ENCODE measurements at regions not wholly inside any gene's neighbourhood (a gene's known extent, or its start where the extent isn't known, plus 50 kb on each side); places are given as distances from the start of the nearest gene placed in this dataset.

DNA sequence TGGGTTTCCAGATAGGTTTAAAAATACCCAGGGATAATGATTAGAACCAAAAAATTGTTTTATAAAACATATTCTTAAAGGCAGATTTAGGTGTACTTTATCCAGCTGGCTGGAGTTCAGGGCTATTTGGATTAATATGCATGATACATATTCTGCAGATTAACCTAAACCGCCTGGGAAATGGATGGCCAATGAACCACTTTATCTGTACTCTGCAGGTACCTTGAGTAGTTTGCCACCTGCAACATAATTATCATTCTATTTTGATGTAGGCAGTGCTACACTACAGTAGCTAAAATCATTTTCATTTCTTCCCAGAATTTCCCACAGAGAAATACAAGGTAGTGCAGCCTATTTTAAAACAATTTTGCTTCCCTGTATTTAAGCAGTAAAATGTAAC, 683.2 kb upstream of the GNPDA2 start:
- H3K27ac ChIP-seq (ENCODE audit: low read length) = no peak overlapping the region
- no peaks in the 10 kb centered on the region for H3K9me3 ChIP-seq (replicated peaks; ENCODE audit: control insufficient read depth, low read depth, low read length)
- H3K27me3 ChIP-seq (ENCODE audit: control insufficient read depth, insufficient read depth, low read length) = no peaks in the 10 kb centered on the region
- no peaks in the 10 kb centered on the region for H3K36me3 ChIP-seq (ENCODE audit: control insufficient read depth, insufficient read depth, low read length)
- no peaks in the 10 kb centered on the region for H3K4me1 ChIP-seq (ENCODE audit: control insufficient read depth, insufficient read depth, low read length)
- H3K4me3 ChIP-seq (ENCODE audit: low read length) = no peak overlapping the region
- WGBS (ENCODE audit: insufficient coverage) = no CpG with 5 or more reads among the region's 1 CpG
- DNase-seq = peak; percentile 13

DNA sequence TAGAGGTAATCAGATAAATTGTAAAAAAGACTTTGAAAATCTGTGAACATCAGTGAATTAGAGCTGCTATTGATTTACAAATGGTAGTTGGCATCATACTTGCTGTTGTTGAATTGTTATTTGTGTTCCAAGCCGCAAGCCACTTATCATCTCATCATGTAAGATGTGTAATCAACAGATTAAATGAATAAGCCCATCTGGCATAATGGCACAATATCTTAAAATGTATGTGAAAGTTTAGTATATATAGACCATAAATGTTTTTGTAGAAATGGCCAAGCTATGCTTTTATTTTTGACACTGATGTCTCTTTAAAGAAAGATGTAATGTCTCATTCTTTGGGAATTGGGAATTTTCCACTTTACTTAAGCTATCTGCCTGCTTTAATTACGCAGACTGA, 682.6 kb upstream of the GNPDA2 start:
- DNase-seq = no peak
- Histone ChIP-seq H3K27me3 (ENCODE audit: control insufficient read depth, insufficient read depth, low read length) (no peaks in the 10 kb centered on the region), H3K9me3 (replicated peaks; ENCODE audit: control insufficient read depth, low read depth, low read length) (no peaks in the 10 kb centered on the region), H3K4me3 (ENCODE audit: low read length) (no peak overlapping the region), H3K36me3 (ENCODE audit: control insufficient read depth, insufficient read depth, low read length) (no peaks in the 10 kb centered on the region), H3K4me1 (ENCODE audit: control insufficient read depth, insufficient read depth, low read length) (no peaks in the 10 kb centered on the region), H3K27ac (ENCODE audit: low read length) (no peak overlapping the region)
- WGBS (ENCODE audit: insufficient coverage) = no CpG with 5 or more reads among the region's 2 CpGs

DNA sequence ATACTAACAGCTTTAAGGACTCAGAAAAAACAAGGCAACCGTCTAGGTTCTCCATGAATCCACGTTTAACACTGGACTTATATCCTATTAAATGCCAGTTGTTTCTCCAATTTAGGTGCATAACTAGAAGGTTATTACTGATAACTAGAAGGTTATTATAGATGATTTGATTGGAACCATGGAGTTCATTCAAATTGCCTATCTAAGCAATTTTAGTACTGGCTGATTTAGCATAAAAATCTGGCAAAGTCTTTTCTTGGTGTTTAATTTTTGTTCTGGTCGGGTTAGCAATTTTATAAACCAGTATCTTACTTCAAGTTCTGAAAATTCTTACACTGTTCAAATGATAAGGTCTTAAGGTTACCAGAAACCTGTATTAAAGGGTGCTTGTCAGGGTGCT, 672.8 kb upstream of the GNPDA2 start:
- no peak overlapping the region for H3K27ac ChIP-seq (ENCODE audit: low read length)
- H3K4me3 ChIP-seq (ENCODE audit: low read length) = no peak overlapping the region
- H3K27me3 ChIP-seq (ENCODE audit: control insufficient read depth, insufficient read depth, low read length) = no peaks in the 10 kb centered on the region
- no CpG with 5 or more reads among the region's 3 CpGs for WGBS (ENCODE audit: insufficient coverage)
- no peaks in the 10 kb centered on the region for H3K36me3 ChIP-seq (ENCODE audit: control insufficient read depth, insufficient read depth, low read length)
- peaks cover 12% of the 10 kb centered on the region for H3K9me3 ChIP-seq (replicated peaks; ENCODE audit: control insufficient read depth, low read depth, low read length)
- H3K4me1 ChIP-seq (ENCODE audit: control insufficient read depth, insufficient read depth, low read length) = no peaks in the 10 kb centered on the region
- DNase-seq = no peak

DNA sequence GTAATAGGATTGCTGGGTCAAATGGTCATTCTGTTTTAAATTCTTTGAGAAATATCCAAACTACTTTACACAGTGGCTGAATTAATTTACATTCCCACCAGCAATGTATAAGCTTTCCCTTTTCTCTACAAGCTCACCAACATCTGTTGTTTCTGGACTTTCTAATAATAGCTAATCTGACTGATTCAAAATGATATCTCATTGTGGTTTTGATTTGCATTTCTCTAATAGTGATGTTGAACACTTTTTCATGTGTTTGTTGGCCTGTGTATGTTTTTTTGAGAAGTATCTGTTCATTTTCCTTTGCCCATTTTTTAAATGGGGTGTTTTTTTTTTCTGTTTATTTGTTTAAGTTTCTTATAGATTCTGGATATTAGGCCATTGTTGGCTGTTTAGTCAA, 659.0 kb upstream of the GNPDA2 start:
- Histone ChIP-seq H3K4me3 (ENCODE audit: low read length) (no peak overlapping the region), H3K27me3 (ENCODE audit: control insufficient read depth, insufficient read depth, low read length) (no peaks in the 10 kb centered on the region), H3K9me3 (replicated peaks; ENCODE audit: control insufficient read depth, low read depth, low read length) (no peaks in the 10 kb centered on the region), H3K27ac (ENCODE audit: low read length) (no peak overlapping the region), H3K4me1 (ENCODE audit: control insufficient read depth, insufficient read depth, low read length) (no peaks in the 10 kb centered on the region), H3K36me3 (ENCODE audit: control insufficient read depth, insufficient read depth, low read length) (no peaks in the 10 kb centered on the region)
- DNase-seq = no peak

DNA sequence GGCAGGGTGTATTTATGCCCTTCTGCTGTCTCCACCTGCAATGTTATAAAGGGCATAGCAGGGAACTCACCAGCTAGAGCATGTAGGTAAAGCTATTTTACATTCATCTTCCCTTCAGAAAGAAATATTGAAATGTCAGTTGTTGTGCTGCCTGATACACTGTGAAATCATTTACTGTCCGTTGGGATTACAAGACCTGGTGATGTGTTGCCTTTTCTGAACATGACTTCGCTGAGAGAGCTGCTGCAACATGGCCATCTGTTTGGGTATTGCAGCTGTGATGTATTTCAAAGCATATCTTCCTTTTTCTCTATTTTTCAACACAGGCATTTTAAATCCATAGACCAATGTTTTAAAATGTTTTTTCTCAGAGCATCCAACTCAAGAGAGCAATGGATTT, 644.1 kb upstream of the GNPDA2 start:
- H3K9me3 ChIP-seq (replicated peaks; ENCODE audit: control insufficient read depth, low read depth, low read length) = no peaks in the 10 kb centered on the region
- 33% methylated on average over 2 of the region's 2 CpGs for WGBS (ENCODE audit: insufficient coverage)
- DNase-seq = no peak
- no peak overlapping the region for H3K27ac ChIP-seq (ENCODE audit: low read length)
- no peaks in the 10 kb centered on the region for H3K36me3 ChIP-seq (ENCODE audit: control insufficient read depth, insufficient read depth, low read length)
- no peak overlapping the region for H3K4me3 ChIP-seq (ENCODE audit: low read length)
- no peaks in the 10 kb centered on the region for H3K4me1 ChIP-seq (ENCODE audit: control insufficient read depth, insufficient read depth, low read length)
- H3K27me3 ChIP-seq (ENCODE audit: control insufficient read depth, insufficient read depth, low read length) = no peaks in the 10 kb centered on the region

DNA sequence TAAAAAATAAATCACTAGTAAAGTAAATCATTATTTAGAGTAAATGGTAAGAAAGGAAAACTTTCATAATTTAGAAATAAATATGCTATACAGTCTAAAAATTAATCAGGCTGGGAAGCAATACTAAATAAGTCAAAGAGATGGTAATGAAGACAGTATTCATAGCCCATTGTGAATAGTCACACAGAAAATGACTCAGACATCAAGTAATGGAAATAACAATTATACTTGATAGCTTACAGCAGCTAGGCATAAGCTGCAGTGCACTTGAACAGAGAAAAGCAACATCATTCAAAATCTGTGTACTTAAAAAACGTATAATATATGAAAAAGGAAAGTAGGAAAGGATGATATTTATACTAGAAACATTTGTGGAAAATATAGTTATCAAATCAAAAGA, 642.5 kb upstream of the GNPDA2 start:
- Histone ChIP-seq H3K36me3 (ENCODE audit: control insufficient read depth, insufficient read depth, low read length) (no peaks in the 10 kb centered on the region), H3K27me3 (ENCODE audit: control insufficient read depth, insufficient read depth, low read length) (no peaks in the 10 kb centered on the region), H3K4me3 (ENCODE audit: low read length) (no peak overlapping the region), H3K4me1 (ENCODE audit: control insufficient read depth, insufficient read depth, low read length) (no peaks in the 10 kb centered on the region), H3K27ac (ENCODE audit: low read length) (no peak overlapping the region), H3K9me3 (replicated peaks; ENCODE audit: control insufficient read depth, low read depth, low read length) (no peaks in the 10 kb centered on the region)
- no peak for DNase-seq
- WGBS (ENCODE audit: insufficient coverage) = no CpG with 5 or more reads among the region's 1 CpG

DNA sequence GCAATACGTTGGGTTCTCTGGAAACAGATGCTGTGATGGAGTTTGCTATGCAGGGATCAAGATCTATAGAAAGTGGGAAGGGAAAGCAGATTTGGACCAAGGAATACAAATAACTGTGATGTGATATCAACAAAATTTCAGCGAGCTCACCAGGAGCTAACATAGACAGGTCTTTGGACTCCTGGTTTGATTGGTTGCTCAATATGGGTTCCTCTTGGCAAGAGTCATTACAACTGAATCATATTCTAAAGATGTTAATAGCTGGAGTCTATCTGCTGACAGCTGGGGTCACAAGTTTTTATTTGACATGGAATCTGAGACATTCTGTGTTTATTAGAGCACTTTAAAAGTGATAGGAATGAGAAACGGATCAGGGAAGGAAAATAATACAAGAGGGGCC, 637.6 kb upstream of the GNPDA2 start:
- H3K9me3 ChIP-seq (replicated peaks; ENCODE audit: control insufficient read depth, low read depth, low read length) = no peaks in the 10 kb centered on the region
- H3K4me1 ChIP-seq (ENCODE audit: control insufficient read depth, insufficient read depth, low read length) = no peaks in the 10 kb centered on the region
- H3K27ac ChIP-seq (ENCODE audit: low read length) = no peak overlapping the region
- H3K4me3 ChIP-seq (ENCODE audit: low read length) = no peak overlapping the region
- WGBS (ENCODE audit: insufficient coverage) = no CpG with 5 or more reads among the region's 3 CpGs
- DNase-seq = no peak
- H3K36me3 ChIP-seq (ENCODE audit: control insufficient read depth, insufficient read depth, low read length) = no peaks in the 10 kb centered on the region
- H3K27me3 ChIP-seq (ENCODE audit: control insufficient read depth, insufficient read depth, low read length) = no peaks in the 10 kb centered on the region

DNA sequence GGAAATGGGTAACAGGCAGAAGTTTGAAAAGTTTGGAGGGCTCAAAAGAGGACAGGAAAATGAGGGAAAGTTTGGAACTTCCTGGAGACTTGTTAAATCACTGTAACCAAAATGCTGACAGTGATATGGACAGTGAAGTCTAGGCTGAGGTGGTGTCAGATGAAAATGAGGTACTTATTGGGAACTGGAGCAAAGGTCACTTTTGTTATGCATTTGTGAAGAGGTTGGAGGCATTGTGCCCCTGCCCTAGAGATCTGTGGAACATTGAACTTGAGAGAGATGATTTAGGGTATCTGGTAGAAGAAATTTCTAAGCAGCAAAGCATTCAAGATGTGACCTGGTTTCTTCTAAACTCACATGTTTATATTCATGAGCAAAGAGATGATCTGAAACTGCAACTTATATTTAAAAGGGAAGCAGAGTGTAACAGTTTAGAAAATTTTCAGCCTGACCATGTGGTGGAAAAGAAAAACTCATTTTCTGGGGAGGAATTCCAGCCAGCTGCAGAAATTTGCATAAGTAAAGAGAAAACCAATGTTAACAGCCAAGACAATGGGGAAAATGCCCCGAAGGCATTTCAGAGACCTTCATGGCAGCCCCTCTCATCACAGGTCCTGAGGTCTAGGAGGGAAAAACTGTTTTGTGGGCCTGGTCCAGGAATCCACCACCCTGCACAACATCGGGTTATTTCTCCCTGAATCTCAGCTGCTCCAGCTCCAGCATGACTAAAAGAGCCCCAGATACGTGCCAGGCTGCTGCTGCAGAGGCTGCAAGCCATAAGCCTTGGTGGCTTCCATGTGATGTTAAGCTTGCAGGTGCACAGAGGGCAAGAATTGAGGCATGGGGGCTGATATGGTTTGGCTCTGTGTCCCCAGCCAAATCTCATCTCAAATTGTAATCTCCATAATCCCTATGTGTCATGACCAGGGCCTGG, 632.5 kb upstream of the GNPDA2 start:
- WGBS (ENCODE audit: insufficient coverage) = no CpG with 5 or more reads among the region's 3 CpGs
- Histone ChIP-seq H3K27me3 (ENCODE audit: control insufficient read depth, insufficient read depth, low read length) (no peaks in the 10 kb centered on the region), H3K4me3 (ENCODE audit: low read length) (no peak overlapping the region), H3K27ac (ENCODE audit: low read length) (no peak overlapping the region), H3K36me3 (ENCODE audit: control insufficient read depth, insufficient read depth, low read length) (no peaks in the 10 kb centered on the region), H3K4me1 (ENCODE audit: control insufficient read depth, insufficient read depth, low read length) (no peaks in the 10 kb centered on the region), H3K9me3 (replicated peaks; ENCODE audit: control insufficient read depth, low read depth, low read length) (no peaks in the 10 kb centered on the region)
- no peak for DNase-seq

DNA sequence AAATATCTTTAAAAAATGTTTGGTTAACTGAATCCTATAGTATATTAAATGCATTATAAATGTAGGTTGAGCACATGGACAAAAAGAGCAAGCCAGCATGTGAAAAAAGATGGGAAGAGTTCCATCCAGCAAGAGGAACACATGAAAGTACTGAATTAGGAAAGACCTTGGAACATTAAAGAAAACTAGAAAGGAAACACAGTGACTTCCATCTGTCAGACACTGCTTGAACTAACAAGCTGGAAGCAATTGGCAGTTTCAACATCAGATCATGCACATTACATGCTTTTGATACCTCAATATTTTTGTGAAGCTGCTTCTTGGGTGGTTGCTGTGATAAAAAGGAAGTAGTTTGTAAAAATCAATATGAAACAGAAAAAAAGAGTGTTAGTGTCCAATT, 626.8 kb upstream of the GNPDA2 start:
- no peak overlapping the region for H3K27ac ChIP-seq (ENCODE audit: low read length)
- no peaks in the 10 kb centered on the region for H3K36me3 ChIP-seq (ENCODE audit: control insufficient read depth, insufficient read depth, low read length)
- H3K4me3 ChIP-seq (ENCODE audit: low read length) = no peak overlapping the region
- no peaks in the 10 kb centered on the region for H3K27me3 ChIP-seq (ENCODE audit: control insufficient read depth, insufficient read depth, low read length)
- DNase-seq = no peak
- no peaks in the 10 kb centered on the region for H3K9me3 ChIP-seq (replicated peaks; ENCODE audit: control insufficient read depth, low read depth, low read length)
- H3K4me1 ChIP-seq (ENCODE audit: control insufficient read depth, insufficient read depth, low read length) = no peaks in the 10 kb centered on the region

DNA sequence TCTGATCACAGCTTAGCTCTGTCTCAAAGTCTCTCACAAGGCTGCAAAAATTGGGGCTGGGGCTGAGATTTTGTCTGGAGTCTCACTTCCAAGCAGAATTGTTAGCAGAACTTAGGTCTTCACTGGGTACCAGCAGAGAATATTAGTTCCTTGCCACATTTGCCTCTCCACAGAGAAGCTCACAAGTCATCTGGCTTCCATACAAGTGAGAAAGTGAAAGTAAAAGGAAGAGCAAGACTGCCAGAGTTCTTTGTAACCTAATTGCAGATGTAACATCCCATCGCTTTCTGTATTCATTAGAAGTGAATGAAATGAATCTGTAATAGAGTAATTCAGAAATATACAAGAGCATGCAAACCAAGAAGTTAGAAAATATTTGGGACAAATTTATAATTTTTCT, 624.1 kb upstream of the GNPDA2 start:
- Histone ChIP-seq H3K27ac (ENCODE audit: low read length) (peak overlapping the region; percentile 32), H3K4me1 (ENCODE audit: control insufficient read depth, insufficient read depth, low read length) (no peaks in the 10 kb centered on the region), H3K4me3 (ENCODE audit: low read length) (no peak overlapping the region), H3K9me3 (replicated peaks; ENCODE audit: control insufficient read depth, low read depth, low read length) (no peaks in the 10 kb centered on the region), H3K36me3 (ENCODE audit: control insufficient read depth, insufficient read depth, low read length) (no peaks in the 10 kb centered on the region), H3K27me3 (ENCODE audit: control insufficient read depth, insufficient read depth, low read length) (no peaks in the 10 kb centered on the region)
- DNase-seq = peak; percentile 76
- WGBS (ENCODE audit: insufficient coverage) = no CpG with 5 or more reads among the region's 1 CpG

DNA sequence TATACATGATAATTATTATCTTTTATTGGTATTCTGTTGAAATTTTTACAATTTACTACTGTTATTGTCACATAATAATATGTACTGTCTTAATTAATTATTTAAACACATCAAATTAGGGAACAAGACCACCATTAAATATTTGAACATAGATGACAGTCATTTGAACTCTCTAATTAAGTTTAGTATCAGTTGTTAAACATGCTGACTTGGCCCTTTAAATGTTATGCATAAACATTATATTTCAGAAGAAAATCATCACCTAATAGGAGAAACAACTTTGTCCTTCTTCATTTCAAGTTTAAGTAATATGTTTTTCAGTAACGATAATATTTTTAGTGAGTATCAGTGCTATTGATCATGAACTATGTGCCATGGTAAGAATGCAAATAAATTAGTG, 623.5 kb upstream of the GNPDA2 start:
- no peak overlapping the region for H3K27ac ChIP-seq (ENCODE audit: low read length)
- H3K36me3 ChIP-seq (ENCODE audit: control insufficient read depth, insufficient read depth, low read length) = no peaks in the 10 kb centered on the region
- H3K9me3 ChIP-seq (replicated peaks; ENCODE audit: control insufficient read depth, low read depth, low read length) = no peaks in the 10 kb centered on the region
- no peaks in the 10 kb centered on the region for H3K4me1 ChIP-seq (ENCODE audit: control insufficient read depth, insufficient read depth, low read length)
- WGBS (ENCODE audit: insufficient coverage) = no CpG with 5 or more reads among the region's 1 CpG
- H3K27me3 ChIP-seq (ENCODE audit: control insufficient read depth, insufficient read depth, low read length) = no peaks in the 10 kb centered on the region
- no peak overlapping the region for H3K4me3 ChIP-seq (ENCODE audit: low read length)
- DNase-seq = no peak

Data from muscle of leg (tissue), 3 donors.